COLO829 (cell line): ENCODE measurements at regions not wholly inside any gene's neighbourhood (a gene's known extent, or its start where the extent isn't known, plus 50 kb on each side); places are given as distances from the start of the nearest gene placed in this dataset.
A peak's percentile ranks its signal among the peaks of the same experiment; 100 is the strongest.

Experiments
- DNase-seq: peaks from one replicate; pipeline ENCODE4 v3.0.0; 2012; ENCODE audit warnings: low spot score

DNA sequence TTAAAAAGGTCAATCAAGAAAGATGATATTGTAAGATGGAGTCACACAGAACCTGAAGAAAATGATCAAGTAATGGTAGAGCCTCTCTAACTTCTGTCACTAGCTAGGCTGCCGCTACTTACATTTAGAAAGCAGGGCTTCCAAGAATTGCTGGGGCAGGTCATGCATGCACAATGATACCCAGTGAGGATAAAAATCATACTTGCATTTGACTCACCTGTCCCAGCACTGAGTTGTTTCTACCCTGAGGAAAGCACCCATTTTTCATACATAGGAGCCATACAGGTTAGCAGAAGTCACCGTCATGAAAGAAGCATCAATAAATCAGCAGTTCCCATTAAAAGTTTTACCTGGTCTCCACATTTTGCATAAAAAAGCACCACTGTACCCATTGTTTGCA is 662.3 kb upstream of the FANCL start:
- DNase-seq: no peak

GRCh38 chr2:58900246-58901027 is 659.3 kb upstream of the FANCL start:
- no peak for DNase-seq

- no peak for DNase-seq
Measured at GRCh38 chr2:58899692-58900091, 658.6 kb upstream of the FANCL start.

- no peak for DNase-seq
Measured at GRCh38 chr2:58896638-58897037, 655.5 kb upstream of the FANCL start.

DNA sequence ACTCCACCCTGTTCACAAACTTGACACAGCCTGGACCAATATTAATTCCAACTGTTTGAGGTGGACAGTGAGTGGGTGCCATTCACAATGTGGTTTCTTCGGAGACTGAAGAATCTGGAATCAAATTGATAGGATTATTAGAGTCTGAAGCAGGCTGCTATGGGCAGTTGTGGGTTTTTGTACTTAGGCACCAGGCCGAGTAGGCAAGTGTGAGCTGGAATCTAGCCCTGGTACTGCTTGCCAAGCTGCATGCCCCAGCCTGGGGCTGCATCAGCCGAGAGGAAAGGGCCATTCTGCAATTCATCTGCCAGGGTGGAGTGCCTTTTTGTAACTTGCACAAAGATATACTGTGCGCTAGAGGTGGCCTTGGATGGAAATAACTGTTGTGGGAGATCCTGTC is 654.7 kb upstream of the FANCL start:
- DNase-seq: no peak

- no peak for DNase-seq
Measured at GRCh38 chr2:58893656-58894351, 652.7 kb upstream of the FANCL start.

GRCh38 chr2:58891828-58892377 is 650.8 kb upstream of the FANCL start:
- DNase-seq: no peak

GRCh38 chr2:58890865-58891525 is 649.9 kb upstream of the FANCL start:
- no peak for DNase-seq

GRCh38 chr2:58886009-58886408 is 644.9 kb upstream of the FANCL start:
- no peak for DNase-seq

DNA sequence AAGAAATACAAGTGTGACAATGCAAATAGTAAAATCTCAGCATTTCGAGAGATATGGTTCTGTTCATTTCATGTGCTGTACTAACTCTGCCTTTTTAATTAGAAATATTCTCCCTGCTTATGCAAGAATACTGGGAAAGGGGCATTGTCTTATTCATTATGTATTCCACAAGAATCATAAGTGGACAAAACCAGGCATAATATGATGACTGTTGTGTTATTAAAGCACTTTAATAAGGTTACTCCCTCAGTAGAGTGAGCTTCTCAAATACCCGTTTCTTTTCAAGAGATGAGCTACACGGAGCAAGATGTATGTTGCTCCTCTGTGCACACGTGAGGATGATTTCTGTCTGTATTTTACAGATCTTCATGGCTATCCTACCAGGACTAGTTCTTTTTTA is 638.7 kb upstream of the FANCL start:
- DNase-seq: no peak

- no peak for DNase-seq
Measured at GRCh38 chr2:58878778-58879177, 637.7 kb upstream of the FANCL start.

DNA sequence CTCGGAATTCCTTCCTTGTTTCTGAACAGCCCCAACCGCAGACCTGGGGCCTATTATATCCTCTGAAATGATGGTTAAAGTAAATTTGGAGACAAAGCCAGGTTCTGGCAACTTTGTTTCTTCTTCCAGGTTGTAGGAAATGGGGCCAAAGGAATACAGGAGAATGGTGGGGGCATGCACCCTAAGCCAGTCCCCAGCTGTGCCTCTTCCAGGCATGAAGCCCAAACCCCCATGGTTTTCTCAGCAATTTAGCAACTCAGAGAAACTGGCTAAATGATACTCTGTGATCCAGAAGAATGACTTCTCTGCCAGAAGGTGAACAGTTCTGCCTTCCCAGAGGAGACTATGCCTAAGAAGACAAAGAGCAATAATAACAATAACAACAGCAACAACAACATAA is 635.0 kb upstream of the FANCL start:
- DNase-seq: no peak

DNA sequence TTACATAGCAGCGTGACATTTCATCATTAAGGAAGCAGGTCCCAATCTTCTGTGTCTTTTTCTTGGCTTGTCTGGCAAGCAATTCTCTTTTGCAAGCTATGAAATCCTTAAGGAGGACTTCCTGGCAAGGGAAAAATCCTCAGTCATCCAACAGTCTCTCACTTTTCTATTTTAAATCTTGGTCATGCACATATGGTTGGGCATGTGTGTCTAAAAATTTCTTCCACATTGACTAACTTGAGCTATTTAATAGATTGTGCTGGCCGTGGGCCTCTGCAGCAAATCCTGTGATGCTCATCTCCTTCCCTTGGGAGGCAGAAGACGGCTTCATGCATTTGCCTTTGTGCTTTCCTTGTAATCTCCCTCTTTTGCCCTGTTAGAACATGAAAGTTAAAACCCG is 634.3 kb upstream of the FANCL start:
- no peak for DNase-seq

DNA sequence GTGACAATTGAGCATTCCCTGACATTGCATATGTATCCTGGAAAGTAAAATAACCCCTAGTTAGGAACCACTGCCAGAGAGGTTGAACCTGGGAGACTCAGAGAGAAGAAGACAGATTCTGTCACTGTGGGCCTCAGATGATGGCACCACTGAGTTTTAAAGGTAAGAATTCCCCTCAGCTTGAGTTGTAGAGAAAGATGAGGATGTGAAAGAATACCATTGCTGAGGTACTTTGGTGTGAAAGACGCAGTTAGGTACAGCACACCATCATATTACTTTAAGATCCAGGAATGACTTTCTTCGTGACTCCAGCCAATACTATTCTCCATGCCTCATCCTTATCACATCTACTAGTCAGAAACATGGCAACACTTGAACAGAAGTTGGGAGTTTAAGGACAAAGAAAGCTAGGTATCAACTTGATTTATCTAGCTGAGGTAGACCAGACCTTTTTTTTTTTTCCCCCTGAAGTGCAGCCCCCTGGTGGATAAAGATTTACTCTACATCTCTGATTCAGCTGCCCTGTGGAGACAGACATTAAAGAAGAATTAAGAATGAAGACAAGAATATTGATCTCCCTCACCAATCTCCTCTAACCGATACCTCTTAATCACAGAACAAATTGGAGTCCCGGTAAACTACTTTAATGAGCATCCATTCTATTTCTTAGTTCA is 630.5 kb upstream of the FANCL start:
- DNase-seq: no peak

- DNase-seq: peak; percentile 7
Measured at GRCh38 chr2:58870704-58871103, 629.6 kb upstream of the FANCL start.

DNA sequence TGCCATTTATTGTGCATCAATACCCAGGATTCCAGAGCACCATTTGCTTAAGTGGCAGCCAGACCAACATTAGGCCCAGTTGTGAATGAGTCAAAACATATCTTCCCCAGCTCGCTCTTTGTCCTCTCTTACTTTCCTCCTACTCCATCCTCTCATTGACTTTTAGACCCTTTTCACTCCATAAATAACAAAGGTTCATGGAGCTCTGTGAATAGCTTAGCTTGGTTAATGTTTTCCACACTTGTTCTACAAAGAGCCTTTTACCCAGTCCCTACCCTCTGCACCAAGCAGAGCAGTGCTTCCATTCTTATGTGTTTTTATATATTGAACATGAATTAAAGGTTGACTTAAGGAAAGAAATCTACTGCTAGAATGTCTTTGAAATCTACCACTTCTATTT is 625.8 kb upstream of the FANCL start:
- no peak for DNase-seq

GRCh38 chr2:58866527-58866926 is 625.4 kb upstream of the FANCL start:
- no peak for DNase-seq

- no peak for DNase-seq
Measured at GRCh38 chr2:58866040-58866439, 624.9 kb upstream of the FANCL start.

DNA sequence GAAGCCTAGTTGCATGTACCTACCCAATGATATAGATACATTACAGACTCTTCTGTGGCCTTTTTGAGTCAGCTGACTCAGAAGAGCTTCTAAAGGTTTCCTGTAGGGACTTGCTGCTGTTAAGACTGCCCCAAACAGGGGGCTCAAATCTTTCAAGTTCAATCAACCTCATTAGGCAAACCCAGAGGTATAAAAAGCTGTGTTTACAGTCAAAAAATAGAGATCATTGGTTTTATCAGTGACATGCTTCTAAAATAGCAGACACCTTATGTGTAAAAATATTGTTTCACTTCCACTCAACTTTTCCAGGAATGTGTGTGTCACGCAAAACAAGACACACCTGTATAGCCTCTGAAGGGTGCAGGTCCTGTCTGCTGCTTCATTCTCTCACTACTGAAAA is 624.3 kb upstream of the FANCL start:
- DNase-seq: no peak

DNA sequence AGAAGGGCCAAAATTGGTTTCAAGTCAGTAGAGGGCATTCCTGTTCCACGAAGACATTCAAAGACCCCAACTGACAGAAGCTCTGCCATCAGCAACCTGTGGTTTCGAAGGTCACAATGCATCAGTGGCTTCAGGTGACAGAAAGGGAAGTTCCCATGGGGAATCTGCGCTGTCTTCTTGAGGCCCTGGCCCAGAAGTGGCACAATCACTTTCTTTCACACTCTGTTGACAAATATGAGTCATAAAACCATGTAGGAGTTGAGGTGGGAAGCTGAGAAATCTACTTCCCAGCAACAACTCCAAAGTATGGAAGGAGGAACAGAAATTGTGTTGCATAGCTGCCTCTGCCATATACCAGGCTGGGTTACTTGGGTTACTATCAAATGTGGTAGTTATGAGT is 621.1 kb upstream of the FANCL start:
- DNase-seq: no peak

DNA sequence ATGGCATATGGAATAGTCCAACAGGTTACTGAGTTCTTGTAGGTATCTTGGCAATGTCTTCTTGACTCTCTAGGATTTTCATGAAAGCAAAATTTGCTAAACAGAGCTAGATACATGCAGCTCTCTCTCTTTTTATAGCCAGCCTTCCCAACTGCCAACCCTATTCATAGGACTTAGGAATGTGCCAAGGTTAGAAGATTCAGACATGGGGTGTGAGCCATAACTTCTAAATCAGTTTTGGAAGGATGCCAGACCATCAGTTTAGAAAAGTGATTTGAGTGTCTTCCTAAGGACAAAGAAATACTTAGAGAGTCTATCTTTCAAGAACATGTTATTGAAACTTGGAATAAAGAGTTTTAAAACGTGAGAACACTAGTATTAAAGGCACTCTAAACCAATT is 619.5 kb upstream of the FANCL start:
- no peak for DNase-seq

GRCh38 chr2:58856100-58856499 is 615.0 kb upstream of the FANCL start:
- DNase-seq: no peak
